Astrocyte (in vitro differentiated cells and primary cell): ENCODE measurements at regions not wholly inside any gene's neighbourhood (a gene's known extent, or its start where the extent isn't known, plus 50 kb on each side); places are given as distances from the start of the nearest gene placed in this dataset.

Experiments
- DNase-seq: peaks from one replicate; pipeline ENCODE4 v3.0.0-alpha.2; 2010; ENCODE audit warnings: low read depth
- FAIRE-seq: peaks from 2 replicates; lab custom pipeline; 2011; peaks lifted over from hg19 to GRCh38; lab: Jason Lieb, UNC
- H2AFZ ChIP-seq: 2 replicates; pipeline ENCODE4 v1.6.0; 2012; ENCODE audit warnings: low read depth, low read length, inconsistent platforms
- H3K27ac ChIP-seq: 2 replicates; pipeline ENCODE4 v1.5.1; 2011; ENCODE audit warnings: low read depth, low read length, inconsistent platforms
- H3K27me3 ChIP-seq: 2 replicates; pipeline ENCODE4 v1.6.0; 2011; ENCODE audit warnings: low read length, inconsistent platforms; ENCODE audit not compliant: insufficient read depth
- H3K36me3 ChIP-seq: 2 replicates; pipeline ENCODE4 v1.5.1; 2011; ENCODE audit warnings: low read length, inconsistent platforms; ENCODE audit not compliant: insufficient read depth
- H3K4me1 ChIP-seq: 2 replicates; pipeline ENCODE4 v1.5.1; 2011; ENCODE audit warnings: low read length, inconsistent platforms; ENCODE audit not compliant: insufficient read depth
- H3K4me2 ChIP-seq: 2 replicates; pipeline ENCODE4 v1.6.0; 2012; ENCODE audit warnings: low read length, inconsistent platforms
- H3K4me3 ChIP-seq: 2 replicates; pipeline ENCODE4 v1.5.1; 2011; ENCODE audit warnings: low read depth, mild to moderate bottlenecking, low read length, inconsistent platforms; ENCODE audit not compliant: insufficient read depth
- H3K79me2 ChIP-seq: 2 replicates; pipeline ENCODE4 v1.6.0; 2012; ENCODE audit warnings: mild to moderate bottlenecking, low read length, inconsistent platforms; ENCODE audit not compliant: insufficient read depth
- H3K9ac ChIP-seq: 2 replicates; pipeline ENCODE4 v1.6.0; 2012; ENCODE audit warnings: mild to moderate bottlenecking, low read length, inconsistent platforms
- H3K9me3 ChIP-seq: 2 replicates; pipeline ENCODE4 v1.5.1; 2012; ENCODE audit warnings: low read depth, mild to moderate bottlenecking, low read length, inconsistent platforms; ENCODE audit not compliant: insufficient read depth
- H4K20me1 ChIP-seq: 2 replicates; pipeline ENCODE4 v1.6.0; 2012; ENCODE audit warnings: low read length, inconsistent platforms; ENCODE audit not compliant: insufficient read depth
- H3K27ac Mint-ChIP-seq: one replicate; pipeline ENCODE4 v1.8.0; 2021; ENCODE audit warnings: mild to moderate bottlenecking, mixed read lengths; ENCODE audit not compliant: unreplicated experiment
- H3K27me3 Mint-ChIP-seq: one replicate; pipeline ENCODE4 v1.8.0; 2021; ENCODE audit warnings: low read depth, mixed read lengths; ENCODE audit not compliant: unreplicated experiment
- H3K36me3 Mint-ChIP-seq: one replicate; pipeline ENCODE4 v1.8.0; 2021; ENCODE audit warnings: low read depth, mixed read lengths; ENCODE audit not compliant: unreplicated experiment
- H3K4me1 Mint-ChIP-seq: one replicate; pipeline ENCODE4 v1.8.0; 2021; ENCODE audit warnings: low read depth, mixed read lengths; ENCODE audit not compliant: unreplicated experiment
- H3K4me3 Mint-ChIP-seq: one replicate; pipeline ENCODE4 v1.8.0; 2021; ENCODE audit warnings: mild to moderate bottlenecking, moderate library complexity, mixed read lengths; ENCODE audit not compliant: unreplicated experiment
- H3K9me3 Mint-ChIP-seq: one replicate; pipeline ENCODE4 v1.8.0; 2021; ENCODE audit warnings: mild to moderate bottlenecking, mixed read lengths; ENCODE audit not compliant: unreplicated experiment
- CTCF ChIP-seq: IDR thresholded peaks from 2 replicates; pipeline ENCODE4 v1.5.1; 2011; ENCODE audit warnings: low read depth, mild to moderate bottlenecking, inconsistent platforms, low read length, moderate library complexity; ENCODE audit not compliant: insufficient read depth
- EZH2 ChIP-seq: IDR thresholded peaks from 2 replicates; pipeline ENCODE4 v1.6.1; 2012; ENCODE audit warnings: mild to moderate bottlenecking, low read length, inconsistent platforms; ENCODE audit not compliant: insufficient read depth

- Mint-ChIP-seq H3K27ac (peak overlapping the region; percentile 96), H3K27me3 (no peaks in the 10 kb centered on the region), H3K4me3 (no peak overlapping the region), H3K9me3 (no peaks in the 10 kb centered on the region), H3K4me1 (peaks cover 45% of the 10 kb centered on the region), H3K36me3 (peaks cover 7% of the 10 kb centered on the region)
- no peaks in the 10 kb centered on the region for H3K79me2 ChIP-seq
- no peak overlapping the region for H2AFZ ChIP-seq
- TF ChIP-seq CTCF: no peak
- no peak for TF ChIP-seq EZH2
- no peak overlapping the region for H3K9ac ChIP-seq
- no peaks in the 10 kb centered on the region for H3K36me3 ChIP-seq
- no peak overlapping the region for H3K4me2 ChIP-seq
- H4K20me1 ChIP-seq: no peaks in the 10 kb centered on the region
- H3K9me3 ChIP-seq: no peaks in the 10 kb centered on the region
- no peak overlapping the region for H3K4me3 ChIP-seq
- FAIRE-seq (no peak), DNase-seq (no peak)
- no peaks in the 10 kb centered on the region for H3K27me3 ChIP-seq
- no peak overlapping the region for H3K27ac ChIP-seq
- H3K4me1 ChIP-seq: peaks cover 18% of the 10 kb centered on the region
These were observed 50.2 kb upstream of the PGRMC2 start for GRCh38 chr4:128337863-128338262.
